H9 (cell line): ENCODE measurements at regions not wholly inside any gene's neighbourhood (a gene's known extent, or its start where the extent isn't known, plus 50 kb on each side); places are given as distances from the start of the nearest gene placed in this dataset.

Experiments
- DNase-seq: peaks from one replicate; pipeline ENCODE4 v3.0.0-alpha.2; 2017
- H2AFZ ChIP-seq: one replicate; pipeline ENCODE4 v1.6.1; 2013; ENCODE audit warnings: mild to moderate bottlenecking, low read length, control low read depth, moderate library complexity
- H2AK5ac ChIP-seq: 2 replicates; pipeline ENCODE4 v1.6.1; 2013; ENCODE audit warnings: low read length, control low read depth, mixed read lengths; ENCODE audit not compliant: insufficient read length
- H2BK120ac ChIP-seq: one replicate; pipeline ENCODE4 v1.6.1; 2013; ENCODE audit warnings: low read depth, mild to moderate bottlenecking, low read length, control low read depth, inconsistent platforms; ENCODE audit not compliant: poor library complexity, severe bottlenecking
- H2BK12ac ChIP-seq: 2 replicates; pipeline ENCODE4 v1.6.1; 2013; ENCODE audit warnings: low read length, control low read depth, mixed read lengths, low read depth; ENCODE audit not compliant: insufficient read length
- H2BK15ac ChIP-seq: 2 replicates; pipeline ENCODE4 v1.6.1; 2013; ENCODE audit warnings: low read depth, low read length, control low read depth
- H2BK20ac ChIP-seq: one replicate; pipeline ENCODE4 v1.6.1; 2013; ENCODE audit warnings: low read depth, mild to moderate bottlenecking, low read length, control low read depth, inconsistent platforms; ENCODE audit not compliant: poor library complexity, severe bottlenecking
- H2BK5ac ChIP-seq: 2 replicates; pipeline ENCODE4 v1.6.1; 2013; ENCODE audit warnings: low read length, control low read depth, mixed read lengths; ENCODE audit not compliant: insufficient read length
- H3K14ac ChIP-seq: 2 replicates; pipeline ENCODE4 v1.6.1; 2013; ENCODE audit warnings: low read length, control low read depth; ENCODE audit not compliant: insufficient read depth
- H3K18ac ChIP-seq: 2 replicates; pipeline ENCODE4 v1.6.1; 2013; ENCODE audit warnings: low read depth, mild to moderate bottlenecking, mixed read lengths, low read length, control low read depth; ENCODE audit not compliant: insufficient read length
- H3K23ac ChIP-seq: 2 replicates; pipeline ENCODE4 v1.6.1; 2013; ENCODE audit warnings: low read length, control low read depth, mixed read lengths, low read depth; ENCODE audit not compliant: insufficient read length
- H3K23me2 ChIP-seq: 2 replicates; pipeline ENCODE4 v1.6.1; 2013; ENCODE audit warnings: low read depth, mild to moderate bottlenecking, mixed read lengths, low read length, control low read depth; ENCODE audit not compliant: insufficient read length, poor library complexity, severe bottlenecking
- H3K27ac ChIP-seq: 2 replicates; pipeline ENCODE4 v1.5.1; 2013; ENCODE audit warnings: low read length, control low read depth, mixed read lengths, low read depth; ENCODE audit not compliant: insufficient read length
- H3K27me3 ChIP-seq: 2 replicates; pipeline ENCODE4 v1.6.1; 2013; ENCODE audit warnings: low read length, control low read depth, inconsistent platforms; ENCODE audit not compliant: insufficient read depth
- H3K4ac ChIP-seq: 2 replicates; pipeline ENCODE4 v1.6.1; 2013; ENCODE audit warnings: low read depth, mild to moderate bottlenecking, control low read depth, inconsistent platforms, low read length, moderate library complexity
- H3K4me1 ChIP-seq: 2 replicates; pipeline ENCODE4 v1.6.1; 2013; ENCODE audit warnings: low read length, control low read depth, inconsistent platforms; ENCODE audit not compliant: insufficient read depth
- H3K4me2 ChIP-seq: 2 replicates; pipeline ENCODE4 v1.6.1; 2013; ENCODE audit warnings: low read length, control low read depth, mixed read lengths; ENCODE audit not compliant: insufficient read length, insufficient read depth
- H3K56ac ChIP-seq: 2 replicates; pipeline ENCODE4 v1.6.1; 2013; ENCODE audit warnings: low read depth, mild to moderate bottlenecking, mixed read lengths, low read length, control low read depth; ENCODE audit not compliant: insufficient read length
- H3K79me1 ChIP-seq: 2 replicates; pipeline ENCODE4 v1.6.1; 2013; ENCODE audit warnings: low read depth, mild to moderate bottlenecking, moderate library complexity, low read length, control low read depth, inconsistent platforms; ENCODE audit not compliant: insufficient read depth, poor library complexity, severe bottlenecking
- H3K79me2 ChIP-seq: 2 replicates; pipeline ENCODE4 v1.6.1; 2013; ENCODE audit warnings: low read length, control low read depth, inconsistent platforms; ENCODE audit not compliant: insufficient read depth
- H3K9ac ChIP-seq: 2 replicates; pipeline ENCODE4 v1.6.1; 2013; ENCODE audit warnings: low read length, control low read depth, mixed read lengths; ENCODE audit not compliant: insufficient read length; ENCODE audit errors: extremely low read depth
- H3K9me3 ChIP-seq: one replicate; pipeline ENCODE4 v1.6.1; 2013; ENCODE audit warnings: low read depth, low read length, inconsistent platforms; ENCODE audit not compliant: control insufficient read depth
- H3T11ph ChIP-seq: one replicate; pipeline ENCODE4 v1.6.1; 2013; ENCODE audit warnings: mild to moderate bottlenecking, low read length, control low read depth, inconsistent platforms
- H4K20me1 ChIP-seq: one replicate; pipeline ENCODE4 v1.6.1; 2013; ENCODE audit not compliant: control insufficient read depth, insufficient read length, insufficient read depth
- H4K5ac ChIP-seq: 2 replicates; pipeline ENCODE4 v1.6.1; 2013; ENCODE audit warnings: low read depth, mild to moderate bottlenecking, mixed read lengths, low read length, control low read depth; ENCODE audit not compliant: insufficient read length
- H4K8ac ChIP-seq: replicated peaks from 2 replicates; pipeline ENCODE4 v1.6.1; 2013; ENCODE audit warnings: low read length, control low read depth, mixed read lengths, low read depth; ENCODE audit not compliant: insufficient read length
- H4K91ac ChIP-seq: 2 replicates; pipeline ENCODE4 v1.6.1; 2013; ENCODE audit warnings: low read depth, mild to moderate bottlenecking, moderate library complexity, mixed read lengths, low read length, control low read depth; ENCODE audit not compliant: insufficient read length
- H3K27ac Mint-ChIP-seq, 3 experiments: 2 replicates in 2 of 3; 3 replicates in 1 of 3; pipeline ENCODE4 v1.8.0; 2020 to 2021; ENCODE audit warnings: mixed read lengths in 3 of 3, mild to moderate bottlenecking in 1 of 3, moderate library complexity in 1 of 3
- H3K27me3 Mint-ChIP-seq: 2 replicates; pipeline ENCODE4 v1.8.0; 2021; ENCODE audit warnings: low read depth, mild to moderate bottlenecking, moderate library complexity, mixed read lengths
- H3K36me3 Mint-ChIP-seq, 3 experiments: 2 replicates in 2 of 3; 3 replicates in 1 of 3; pipeline ENCODE4 v1.8.0; 2020 to 2021; ENCODE audit warnings: low read depth in 3 of 3, mixed read lengths in 3 of 3; ENCODE audit not compliant: insufficient read depth in 1 of 3
- H3K4me1 Mint-ChIP-seq, 2 experiments: 2 replicates each; pipeline ENCODE4 v1.8.0; 2020; ENCODE audit warnings: mixed read lengths in 2 of 2
- H3K4me3 Mint-ChIP-seq, 2 experiments: 2 replicates in 1 of 2; 3 replicates in 1 of 2; pipeline ENCODE4 v1.8.0; 2020 to 2021; ENCODE audit warnings: mild to moderate bottlenecking in 2 of 2, mixed read lengths in 2 of 2, moderate library complexity in 1 of 2
- H3K9me3 Mint-ChIP-seq, 2 experiments: 2 replicates in 1 of 2; 3 replicates in 1 of 2; pipeline ENCODE4 v1.8.0; 2020; ENCODE audit warnings: mild to moderate bottlenecking in 2 of 2, mixed read lengths in 2 of 2, moderate library complexity in 1 of 2
- CTCF ChIP-seq: fragments of 200-600 bp; sonication (generic); conservative IDR thresholded peaks from 3 replicates; pipeline ENCODE4 v1.8.0; 2021; ENCODE audit warnings: antibody characterized with exemption, mild to moderate bottlenecking
- WGBS: extraction: QIAGEN DNeasy Blood & Tissue Kit; methylation state at CpG from one replicate; pipeline ENCODE4 v1.1.7; 2013; ENCODE audit warnings: missing lambda C conversion rate, low lambda C conversion rate, mixed read lengths; ENCODE audit not compliant: insufficient read length; ENCODE audit errors: extremely low coverage; 5-methylcytosine and 5-hydroxymethylcytosine counted together

- Histone ChIP-seq H2BK15ac (no peak overlapping the region), H2BK5ac (no peak overlapping the region), H4K8ac (no peak overlapping the region), H3K4ac (no peak overlapping the region), H3K23ac (no peak overlapping the region), H4K20me1 (no peaks in the 10 kb centered on the region), H3K4me2 (no peak overlapping the region), H3K27ac (no peak overlapping the region), H2BK120ac (no peak overlapping the region), H3K18ac (no peak overlapping the region), H3K79me1 (no peaks in the 10 kb centered on the region), H3K9me3 (no peaks in the 10 kb centered on the region), H3K79me2 (no peaks in the 10 kb centered on the region), H3K23me2 (no peaks in the 10 kb centered on the region), H2AFZ (no peak overlapping the region), H2BK12ac (no peak overlapping the region), H3K4me1 (no peaks in the 10 kb centered on the region), H3T11ph (no peak overlapping the region), H3K9ac (no peak overlapping the region), H3K56ac (no peak overlapping the region), H2BK20ac (no peak overlapping the region), H4K91ac (no peak overlapping the region), H3K27me3 (no peaks in the 10 kb centered on the region), H3K14ac (no peak overlapping the region), H4K5ac (no peak overlapping the region), H2AK5ac (no peak overlapping the region)
- H3K9me3 Mint-ChIP-seq = no peaks in the 10 kb centered on the region
- H3K36me3 Mint-ChIP-seq = no peaks in the 10 kb centered on the region
- WGBS = no CpG with 5 or more reads among the region's 1 CpG
- H3K4me3 Mint-ChIP-seq = no peak overlapping the region
- peaks cover 0 to 3% of the 10 kb centered on the region in 2 experiments; a peak in 2 of 4 replicates for H3K4me1 Mint-ChIP-seq
- no peaks in the 10 kb centered on the region for H3K27me3 Mint-ChIP-seq
- TF ChIP-seq CTCF = no peak
- no peak for DNase-seq
- no peak overlapping the region for H3K27ac Mint-ChIP-seq
Measured at GRCh38 chr12:84643993-84644392, 268.6 kb downstream of the SLC6A15 start.
